SK-N-SH (cell line): ENCODE measurements at regions not wholly inside any gene's neighbourhood (a gene's known extent, or its start where the extent isn't known, plus 50 kb on each side); places are given as distances from the start of the nearest gene placed in this dataset.
"Not testable (repeated sequence)": the region's sequence is repeated elsewhere in the genome, so short reads cannot be mapped to it uniquely, and the experiment has no call there.

Experiments used
- CTCF ChIP-seq: fragments of 200-600 bp; sonication (generic); IDR thresholded peaks from 2 replicates; pipeline ENCODE4 v1.6.1; 2017; ENCODE audit warnings: antibody characterized with exemption, mild to moderate bottlenecking, moderate library complexity
- EP300 ChIP-seq, 2 experiments: IDR thresholded peaks; 2 replicates each; pipeline versions ENCODE4 v1.4.0 to v1.6.1; 2012; ENCODE audit warnings: borderline replicate concordance in 1 of 2, low read depth in 1 of 2, low read length in 1 of 2
- GABPA ChIP-seq: IDR thresholded peaks from 2 replicates; pipeline ENCODE4 v1.4.0; 2012; ENCODE audit warnings: low read depth, mild to moderate bottlenecking
- MXI1 ChIP-seq: IDR thresholded peaks from 2 replicates; pipeline ENCODE4 v1.6.1; 2012; ENCODE audit warnings: mild to moderate bottlenecking, low read depth, low read length, improper control_type of control experiment
- NRF1 ChIP-seq: IDR thresholded peaks from 2 replicates; pipeline ENCODE4 v1.6.1; 2012; ENCODE audit warnings: low read depth, mild to moderate bottlenecking, low read length
- RCOR1 ChIP-seq: fragments of 150-350 bp; IDR thresholded peaks from 2 replicates; pipeline ENCODE4 v1.6.1; 2017; ENCODE audit warnings: antibody characterized with exemption, low read length
- REST ChIP-seq: IDR thresholded peaks from 2 replicates; pipeline ENCODE4 v1.6.1; 2012; ENCODE audit warnings: mild to moderate bottlenecking, low read depth, low read length, moderate library complexity
- SIN3A ChIP-seq: IDR thresholded peaks from 2 replicates; pipeline ENCODE4 v1.6.1; 2012; ENCODE audit warnings: low read depth, mild to moderate bottlenecking, low read length, moderate library complexity, borderline replicate concordance
- SMC3 ChIP-seq: IDR thresholded peaks from 2 replicates; pipeline ENCODE4 v1.6.1; 2012; ENCODE audit warnings: low read depth, low read length, improper control_type of control experiment
- TAF1 ChIP-seq: IDR thresholded peaks from 2 replicates; pipeline ENCODE4 v1.6.1; 2012; ENCODE audit warnings: low read depth, mild to moderate bottlenecking, low read length, moderate library complexity, borderline replicate concordance
- TEAD4 ChIP-seq: IDR thresholded peaks from 2 replicates; pipeline ENCODE4 v1.4.0; 2012; ENCODE audit warnings: mild to moderate bottlenecking, borderline replicate concordance; ENCODE audit not compliant: insufficient read depth
- ZBTB33 ChIP-seq: IDR thresholded peaks from 2 replicates; pipeline ENCODE4 v1.4.0; 2012; ENCODE audit warnings: low read depth, borderline replicate concordance

GRCh38 chr12:113531073-113531472 lies 59.4 kb upstream of the LHX5 start:
- not testable (repeated sequence) for TF ChIP-seq CTCF; REST; RCOR1; MXI1; TEAD4; SIN3A; TAF1; EP300 (IDR thresholded peaks at IDR 0.05; ENCODE audit: borderline replicate concordance in 1 of 2, low read depth in 1 of 2, low read length in 1 of 2); SMC3; ZBTB33; GABPA; NRF1
